M059J (cell line): ENCODE measurements at regions not wholly inside any gene's neighbourhood (a gene's known extent, or its start where the extent isn't known, plus 50 kb on each side); places are given as distances from the start of the nearest gene placed in this dataset.
A peak's percentile ranks its signal among the peaks of the same experiment; 100 is the strongest.

Source experiments
- DNase-seq: peaks from one replicate; pipeline ENCODE4 v3.0.0-alpha.2; 2012; ENCODE audit warnings: low read depth

DNA sequence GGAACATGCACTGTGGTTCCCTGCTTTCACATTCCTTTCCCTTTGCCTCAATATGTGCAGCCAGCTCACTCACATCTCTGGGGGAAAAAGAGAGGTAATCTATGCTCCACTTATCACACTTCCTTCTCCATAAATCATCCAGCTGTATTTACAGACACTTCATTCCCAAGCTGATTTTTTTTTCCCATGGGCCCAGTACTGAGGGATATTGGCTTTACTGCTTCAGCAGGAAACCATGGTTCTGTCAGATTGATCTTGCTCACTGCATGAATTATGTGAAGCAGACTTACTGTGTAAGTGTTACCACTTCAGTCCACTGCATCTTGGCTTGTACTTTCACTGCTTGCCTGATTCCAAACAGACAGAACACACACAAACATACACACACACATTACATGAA lies 555.6 kb downstream of the CCER1 start:
- no peak for DNase-seq

DNA sequence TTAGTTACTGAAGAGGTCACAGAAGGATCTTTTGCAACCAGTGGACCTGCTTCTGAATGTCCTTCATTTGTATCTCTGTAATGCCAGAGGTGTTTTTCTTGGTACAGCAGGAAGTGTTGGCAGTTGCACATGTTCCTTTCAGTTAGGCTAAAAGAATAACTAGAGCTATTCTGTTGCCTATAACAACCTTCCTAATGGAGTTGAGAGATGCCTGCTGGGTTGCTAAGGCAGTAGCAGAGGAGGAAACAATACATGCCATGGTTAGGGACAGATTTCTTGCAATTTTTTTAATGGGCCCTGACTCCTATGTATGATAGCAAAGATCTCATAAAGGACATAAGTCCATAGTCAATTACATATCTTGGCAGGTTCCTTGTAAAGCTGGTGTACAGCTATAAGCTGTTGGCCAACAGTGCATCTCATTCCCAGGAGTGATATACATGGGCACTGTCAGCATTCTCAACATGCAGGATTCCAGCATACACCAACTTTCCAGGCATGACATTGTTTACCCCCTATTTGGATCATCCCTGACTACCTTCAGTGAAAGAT lies 556.6 kb downstream of the CCER1 start:
- no peak for DNase-seq

DNA sequence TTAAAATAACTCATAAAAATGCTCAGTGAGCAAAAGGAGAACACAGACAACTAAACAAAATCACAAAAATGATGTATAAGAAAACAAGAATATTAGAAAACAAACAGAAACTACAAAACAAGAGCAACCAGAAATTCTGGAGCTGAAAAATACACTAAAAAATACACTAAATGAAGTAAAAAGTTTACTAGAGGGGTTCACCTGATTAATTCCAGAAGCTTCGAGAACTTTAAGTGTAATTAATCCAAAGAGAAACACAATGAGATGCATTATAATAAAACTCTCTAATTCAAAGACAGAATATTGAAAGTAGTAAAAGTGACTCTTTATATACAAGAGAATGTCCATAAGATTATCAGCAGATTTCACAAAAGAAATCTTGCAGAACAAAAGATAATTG lies 558.4 kb downstream of the CCER1 start:
- DNase-seq, result no peak

DNA sequence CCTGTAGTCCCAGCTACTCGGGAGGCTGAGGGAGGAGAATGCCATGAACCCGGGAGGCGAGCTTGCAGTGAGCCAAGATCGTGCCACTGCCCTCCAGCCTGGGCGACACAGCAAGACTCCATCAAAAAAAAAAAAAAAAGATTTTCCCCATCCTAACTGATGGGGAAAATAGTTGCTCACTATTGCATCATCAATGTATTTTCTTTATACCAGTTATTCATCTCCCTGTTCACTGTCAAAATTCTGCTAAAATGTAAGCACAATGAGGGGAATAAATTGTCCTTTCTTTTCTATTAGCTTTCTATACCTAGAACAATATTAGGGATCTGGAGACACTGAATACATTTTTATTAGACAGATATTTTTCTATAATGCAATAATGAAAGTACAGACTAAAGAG lies 561.3 kb downstream of the CCER1 start:
- DNase-seq, result no peak

DNA sequence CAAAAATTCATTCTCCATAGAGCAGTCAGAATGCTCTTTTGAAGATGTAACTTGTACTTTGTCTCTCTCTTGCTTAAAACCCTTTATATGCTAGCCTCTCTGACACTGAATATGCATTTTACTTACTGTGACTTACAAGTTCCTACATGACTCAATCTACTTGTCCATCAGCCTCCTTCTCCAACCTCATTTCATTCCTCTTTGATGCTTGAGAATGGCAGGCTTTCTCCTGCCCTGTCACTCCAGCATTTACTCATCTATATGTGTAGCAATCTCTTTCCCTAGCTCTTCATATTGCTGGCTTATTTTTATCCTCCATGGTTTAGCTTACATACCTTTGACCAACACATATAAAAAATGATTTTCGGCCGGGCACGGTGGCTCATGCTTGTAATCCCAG lies 561.9 kb downstream of the CCER1 start:
- DNase-seq, result no peak

DNA sequence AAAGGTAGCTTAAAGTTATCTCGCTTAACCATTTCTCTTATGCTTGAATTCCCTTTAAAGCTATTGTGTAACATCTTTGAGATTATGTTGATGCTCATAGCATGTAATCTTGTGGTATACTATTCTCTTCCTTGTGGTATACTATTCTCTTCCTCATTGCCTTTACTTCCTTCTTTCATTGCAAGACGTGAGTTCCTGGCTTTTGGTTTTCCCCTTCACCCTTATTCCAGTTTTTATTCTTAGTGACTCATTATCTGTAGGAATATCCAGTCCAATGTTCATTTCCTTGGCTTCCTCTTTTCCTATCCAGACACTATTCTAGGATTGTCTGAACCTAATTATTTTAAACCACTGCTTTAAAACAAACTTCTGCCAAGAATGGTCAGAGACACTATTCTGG lies 564.0 kb downstream of the CCER1 start:
- no peak for DNase-seq

DNA sequence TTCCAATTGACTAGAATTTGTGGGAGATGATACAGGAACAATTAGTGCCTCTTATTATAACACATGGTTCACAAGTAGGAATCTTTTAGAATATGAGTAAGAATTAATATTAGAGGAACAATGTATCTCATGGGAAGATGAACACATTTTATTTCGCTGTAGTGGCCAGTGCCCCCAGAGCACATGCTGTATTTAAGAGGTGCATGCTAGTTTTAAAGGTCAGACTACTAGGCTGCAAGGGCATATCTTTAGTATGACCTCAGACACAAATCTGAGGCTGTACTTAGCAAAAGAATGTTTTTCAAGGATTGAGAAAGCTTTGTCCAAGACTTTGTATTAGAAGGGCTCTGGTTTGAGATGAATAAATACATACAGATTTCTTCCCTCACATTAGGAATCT lies 586.9 kb downstream of the CCER1 start:
- DNase-seq, result no peak

DNA sequence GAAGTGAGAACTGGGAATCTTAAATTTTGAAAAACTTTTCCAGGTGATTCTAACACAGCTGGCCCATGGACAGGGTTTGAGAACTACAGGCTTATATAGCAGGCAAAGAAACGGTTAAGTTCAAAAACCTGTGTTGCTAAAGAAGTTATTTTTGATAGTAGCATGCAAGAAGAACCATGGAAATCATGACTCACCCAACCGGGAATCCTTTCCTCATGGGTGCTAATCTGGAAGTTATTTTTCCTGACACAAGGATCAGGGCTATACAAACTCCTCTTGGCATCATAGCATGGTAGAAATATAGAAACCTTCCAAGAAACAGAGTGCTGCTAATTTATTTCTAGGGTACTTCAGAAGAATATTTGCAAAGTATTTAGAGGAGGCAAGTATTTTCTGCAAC lies 588.7 kb downstream of the CCER1 start:
- peak; percentile 38 for DNase-seq

DNA sequence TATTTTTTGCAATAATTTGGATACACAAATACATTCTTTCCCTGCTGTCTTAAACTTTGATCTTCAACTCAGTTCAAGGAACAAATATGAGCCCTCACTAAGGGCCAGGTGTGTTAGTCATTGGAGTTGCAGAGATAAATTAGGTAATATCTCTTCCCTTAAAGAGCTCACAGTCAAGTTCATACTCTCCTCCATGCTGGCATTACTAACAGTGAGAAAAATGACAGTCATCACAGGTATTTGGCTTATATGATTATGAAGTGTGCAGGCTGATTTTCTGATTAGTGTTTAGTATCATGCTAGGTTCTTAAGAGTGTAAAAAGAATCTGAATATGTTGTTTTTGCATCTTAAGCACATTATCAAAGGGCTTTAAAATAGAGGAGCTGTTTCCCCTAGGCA lies 594.7 kb downstream of the CCER1 start:
- no peak for DNase-seq

DNA sequence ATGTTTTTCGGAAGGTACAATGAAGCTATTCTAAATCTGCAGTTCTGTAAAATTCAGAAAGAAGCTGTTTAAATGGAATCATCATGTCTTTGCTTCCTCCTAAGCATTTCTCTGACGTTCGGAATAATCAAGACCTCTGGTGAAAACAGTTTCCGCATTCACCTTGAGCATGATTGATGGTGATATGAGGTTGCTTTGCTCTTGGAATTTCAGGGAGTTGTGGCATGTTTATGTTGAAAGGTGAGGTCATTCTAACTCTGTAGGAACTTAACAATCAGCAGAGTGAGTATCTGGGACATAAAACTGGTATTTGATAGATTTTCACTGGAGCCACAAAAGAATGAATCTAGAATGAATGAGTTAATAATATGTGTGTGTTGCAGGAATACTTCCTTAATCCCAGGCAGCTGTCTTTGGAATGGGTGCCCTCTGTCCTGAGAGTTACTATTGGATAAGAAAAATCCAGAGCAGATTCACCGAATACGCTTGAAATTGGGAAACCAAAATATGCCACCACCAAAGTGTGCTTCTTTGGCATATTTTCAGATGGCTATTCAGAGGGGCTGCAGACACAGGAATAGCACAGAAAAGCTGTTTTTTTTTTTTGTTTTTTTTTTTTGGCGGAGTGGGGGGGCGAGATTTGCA lies 599.1 kb downstream of the CCER1 start:
- DNase-seq, result no peak

DNA sequence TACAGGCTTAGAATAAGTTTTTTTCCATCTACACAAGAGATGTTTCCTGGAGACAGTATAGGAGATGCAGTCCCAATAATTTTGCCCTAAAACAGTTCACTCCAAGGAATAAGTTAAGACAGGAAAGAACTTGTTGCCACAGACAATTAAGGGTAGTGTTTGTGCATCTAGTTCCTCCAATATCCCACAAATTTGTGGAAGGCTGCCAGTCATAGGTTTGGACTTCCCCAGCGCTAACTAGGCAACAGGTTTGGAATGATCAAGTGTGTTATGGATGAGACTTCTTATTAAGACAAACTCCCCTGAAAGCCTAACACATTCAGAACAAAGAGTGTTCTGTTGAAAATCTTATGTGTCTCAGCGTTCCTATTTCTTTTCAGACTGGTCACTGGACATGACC lies 611.0 kb downstream of the CCER1 start:
- DNase-seq, result no peak

DNA sequence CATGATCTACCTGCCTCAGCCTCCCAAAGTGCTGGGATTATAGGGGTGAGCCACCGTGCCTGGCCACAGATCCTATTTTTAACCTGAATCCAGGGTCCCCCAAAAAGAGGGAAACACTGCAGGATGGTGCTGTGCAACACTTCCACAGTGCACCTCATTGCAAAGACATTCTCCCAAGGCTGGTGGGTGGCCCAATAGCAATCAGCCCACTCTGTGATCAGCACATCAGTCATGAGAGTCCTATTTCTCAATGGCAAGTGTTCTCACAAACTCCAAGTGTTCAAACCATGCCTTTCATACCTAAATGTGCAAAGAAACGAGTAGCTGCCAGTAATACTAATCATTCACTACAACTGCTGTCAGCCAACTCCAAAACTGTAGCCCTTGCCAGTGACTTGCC lies 612.9 kb downstream of the CCER1 start:
- no peak for DNase-seq

DNA sequence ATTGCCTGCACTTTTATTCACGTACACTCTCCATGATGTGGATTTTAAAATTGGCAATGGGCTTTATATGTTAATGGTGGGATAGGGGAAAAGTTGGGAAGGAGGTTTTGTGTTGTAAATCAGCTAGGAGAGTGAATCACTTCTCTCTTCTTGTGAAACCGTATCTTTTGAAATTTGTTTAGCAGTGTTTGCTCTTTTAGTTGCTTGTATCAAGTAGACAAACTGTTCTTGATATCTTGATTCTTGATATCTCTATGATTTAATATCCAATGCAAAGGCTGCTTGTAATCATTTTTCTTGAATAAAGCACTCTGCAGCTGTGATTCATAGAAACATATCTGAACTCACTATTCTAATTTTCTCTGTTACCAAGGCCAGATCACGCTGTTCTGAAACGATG lies 615.1 kb downstream of the CCER1 start:
- DNase-seq, result no peak

DNA sequence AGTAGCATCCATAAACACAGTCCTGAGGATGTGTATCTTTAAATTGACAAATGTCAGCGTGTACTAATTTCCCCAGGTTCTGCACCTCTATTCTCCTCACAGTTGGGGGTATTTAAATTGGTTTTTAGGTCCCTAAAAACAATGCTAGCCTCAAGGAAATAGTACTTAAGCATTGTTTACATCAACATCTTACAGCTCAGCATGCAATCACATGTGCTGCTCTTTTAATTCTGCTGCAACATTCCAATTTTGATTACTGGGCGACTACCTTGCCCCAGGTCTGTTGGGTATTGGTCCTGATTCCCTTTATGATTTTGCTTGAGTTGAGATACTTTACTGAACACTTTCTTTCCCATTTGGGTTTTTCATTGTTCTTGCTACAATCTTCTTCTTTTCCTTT lies 616.6 kb downstream of the CCER1 start:
- DNase-seq, result no peak

DNA sequence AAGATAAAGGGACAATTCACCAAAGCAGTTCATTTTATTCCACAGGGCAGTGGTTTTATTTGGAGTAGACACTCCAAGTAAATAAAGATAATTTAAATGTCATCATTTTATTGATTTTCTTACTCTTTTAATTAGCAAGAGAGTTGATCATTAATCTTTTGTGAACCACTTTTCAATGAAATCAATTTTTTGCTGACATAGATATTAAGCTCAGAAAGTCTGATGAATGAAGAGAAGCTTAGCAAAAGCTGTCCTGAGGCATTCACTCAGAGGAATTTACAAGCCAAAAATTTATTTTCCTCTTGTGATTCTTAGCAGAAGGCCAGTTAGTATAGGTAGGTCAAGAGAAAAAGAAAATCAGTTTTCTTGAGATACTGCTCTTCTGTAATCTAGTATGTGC lies 618.0 kb downstream of the CCER1 start:
- DNase-seq, result no peak

DNA sequence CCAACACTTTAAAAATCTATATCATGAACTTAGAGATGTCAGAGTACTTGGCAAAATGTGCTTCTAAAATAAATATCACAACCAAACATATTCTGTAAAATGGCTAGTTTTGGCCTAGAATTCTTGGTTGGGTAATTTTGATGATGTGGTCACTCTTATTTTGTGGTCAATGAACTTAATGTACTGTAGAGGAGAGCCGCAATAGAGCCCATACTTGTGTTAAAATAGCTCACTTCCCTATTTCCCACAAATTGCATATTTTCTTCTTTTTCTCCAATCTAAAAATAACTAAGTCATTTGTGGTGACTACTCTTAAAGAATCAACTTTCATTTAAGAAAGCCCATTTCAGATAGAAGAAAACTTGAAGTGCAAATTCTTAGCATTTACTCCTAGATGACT lies 619.4 kb downstream of the CCER1 start:
- DNase-seq, result peak; percentile 2

DNA sequence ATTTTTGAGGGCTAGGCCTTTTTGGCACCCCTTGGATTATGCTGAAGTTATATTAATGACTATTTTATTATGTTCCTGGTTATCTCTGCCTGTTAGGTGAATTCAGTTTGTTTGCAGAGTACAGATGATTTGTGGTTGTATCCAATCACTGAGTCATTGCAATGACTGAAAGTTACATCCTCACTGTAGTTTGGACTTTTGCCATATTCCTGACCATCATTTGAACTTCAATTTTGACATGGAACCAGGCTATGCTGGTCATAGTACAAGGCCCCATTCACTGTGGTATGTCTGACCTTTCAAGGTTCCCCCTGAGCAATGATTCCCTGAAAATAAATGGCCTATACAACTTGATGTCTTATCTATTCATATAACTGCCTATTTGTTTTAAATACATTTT lies 621.0 kb downstream of the CCER1 start:
- DNase-seq, result peak; percentile 47

DNA sequence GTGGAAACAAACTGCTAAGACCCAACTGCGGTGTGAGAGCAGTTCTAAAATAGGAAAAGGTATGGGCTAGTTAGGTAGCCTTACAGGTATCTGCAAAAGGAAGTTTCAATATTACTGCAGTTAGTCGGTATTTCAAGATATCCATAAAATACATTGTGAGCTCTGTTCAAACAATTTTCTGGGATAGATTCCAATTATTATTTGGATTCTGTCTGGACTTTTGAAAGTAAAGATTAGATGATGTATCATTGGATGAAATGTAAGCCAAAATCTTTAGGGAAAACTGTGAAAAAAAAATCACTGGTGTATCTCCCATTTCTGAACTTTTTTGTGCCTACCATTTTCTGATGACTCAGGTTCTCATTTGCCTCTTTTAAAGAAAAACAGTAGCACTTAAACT lies 621.6 kb downstream of the CCER1 start:
- no peak for DNase-seq

DNA sequence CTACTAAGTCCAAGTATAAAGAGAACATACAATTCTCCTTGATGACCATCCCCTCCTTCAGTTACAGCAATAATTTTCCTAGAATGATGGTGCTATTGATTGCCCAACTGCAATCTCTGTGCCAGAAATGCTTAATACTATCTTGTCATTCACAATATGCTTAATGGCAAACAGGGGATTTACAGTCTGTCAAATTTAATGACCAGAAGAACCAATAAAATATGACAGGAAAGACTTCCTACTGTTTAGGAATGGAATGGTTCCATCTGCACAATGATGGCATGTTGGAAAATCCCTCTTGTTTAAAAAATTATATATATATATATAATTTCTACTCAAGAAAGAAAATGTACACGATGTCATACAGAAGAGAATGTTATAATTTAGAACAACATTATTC lies 623.2 kb downstream of the CCER1 start:
- DNase-seq, result no peak

DNA sequence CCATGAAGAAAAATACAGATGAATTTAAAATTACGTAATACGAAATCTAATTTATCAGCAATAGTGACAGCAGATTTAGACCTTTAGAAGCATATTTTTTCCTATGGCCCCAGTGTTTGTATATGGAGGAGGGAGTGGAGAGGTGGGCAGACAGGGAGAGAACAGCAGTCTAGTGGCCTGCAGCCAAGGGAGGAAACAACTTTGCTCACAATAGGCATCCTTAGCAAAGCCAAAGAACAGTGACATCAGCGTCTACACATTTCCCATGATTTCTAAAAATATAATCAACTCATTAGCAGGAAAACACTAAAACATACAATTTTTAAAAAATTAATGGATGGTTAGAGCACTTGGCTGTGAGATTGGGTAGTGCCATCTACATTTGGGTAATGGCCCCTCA lies 622.6 kb upstream of the ATP2B1 start:
- DNase-seq, result no peak

DNA sequence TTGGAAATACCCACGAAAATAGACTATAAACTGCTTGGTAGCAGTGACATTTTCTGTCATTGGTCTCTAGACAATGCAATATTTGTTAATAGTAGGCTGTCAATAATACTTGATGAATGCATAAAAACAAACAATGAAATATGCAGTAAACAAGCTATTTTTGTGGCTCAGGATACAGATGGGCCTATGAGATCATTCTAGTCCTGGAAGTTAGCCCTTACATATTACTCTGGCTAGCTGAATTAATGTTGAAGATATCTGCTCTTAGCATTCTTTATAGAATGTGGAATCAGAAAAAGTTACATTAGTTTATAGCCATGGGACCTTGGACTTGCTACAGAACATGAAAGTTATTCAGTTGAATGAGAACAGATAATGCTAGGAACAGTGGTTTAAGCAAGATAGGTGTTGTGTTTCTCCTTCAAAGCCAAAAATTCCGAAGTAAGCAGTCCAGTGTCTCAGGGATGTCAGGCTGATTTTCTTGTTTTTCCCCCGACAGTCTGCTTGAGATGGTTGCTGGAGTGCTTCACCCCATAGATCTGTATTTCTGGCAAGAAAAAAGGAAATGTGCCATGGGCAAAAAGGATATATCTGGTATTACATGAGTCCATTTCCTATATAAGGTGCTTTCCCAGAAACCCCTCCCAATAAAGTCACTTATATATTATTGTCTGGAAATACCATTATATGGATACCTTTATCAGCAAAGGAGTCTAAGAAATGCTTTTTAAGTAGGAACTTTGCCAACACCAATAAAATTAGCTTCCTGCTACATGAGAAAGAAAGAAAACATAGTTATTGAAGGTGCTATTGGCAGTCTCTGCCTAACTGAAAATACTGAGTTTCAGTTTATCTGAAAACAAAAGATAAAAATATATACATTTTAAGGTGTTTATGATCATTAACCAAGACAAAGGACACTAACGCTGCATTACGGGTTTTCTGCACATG lies 619.4 kb upstream of the ATP2B1 start:
- DNase-seq, result no peak

DNA sequence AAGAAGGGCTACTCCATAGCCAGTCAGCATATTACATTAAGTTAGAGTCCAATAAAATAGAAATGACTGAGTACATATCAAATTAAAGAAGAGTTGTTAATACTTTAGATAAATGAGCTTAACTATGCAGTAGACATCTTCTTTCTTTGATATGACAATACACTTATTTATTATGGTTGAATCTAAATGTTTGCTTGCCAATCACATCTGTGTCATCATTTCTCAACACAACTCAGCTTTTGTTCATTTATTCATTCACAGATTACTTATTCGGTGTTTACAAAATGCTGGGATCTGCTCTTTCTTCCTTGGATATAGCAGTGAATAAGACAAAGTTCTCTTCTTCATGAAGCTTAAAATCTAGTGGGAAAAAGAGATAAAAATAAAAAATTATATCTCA lies 614.6 kb upstream of the ATP2B1 start:
- DNase-seq, result no peak

DNA sequence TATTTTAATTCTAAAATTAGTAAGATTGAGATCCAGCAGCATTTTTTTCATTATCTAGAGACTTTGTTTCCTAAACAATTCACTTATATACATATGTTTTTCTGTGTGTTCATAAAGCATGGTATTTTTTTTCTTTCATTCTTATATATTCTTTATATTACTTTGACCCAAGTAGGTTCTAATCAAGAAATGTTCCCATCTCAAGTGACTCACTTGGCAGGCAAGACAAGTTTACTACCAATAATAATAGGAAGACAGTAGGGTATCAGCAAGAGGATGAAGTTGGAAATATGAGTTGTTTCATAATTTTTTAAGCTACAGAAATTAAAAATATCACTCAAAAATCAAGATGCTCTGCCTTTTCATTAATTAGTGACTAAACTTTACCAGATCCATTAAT lies 613.4 kb upstream of the ATP2B1 start:
- DNase-seq, result no peak
